GM21390 (cell line): ENCODE measurements at regions not wholly inside any gene's neighbourhood (a gene's known extent, or its start where the extent isn't known, plus 50 kb on each side); places are given as distances from the start of the nearest gene placed in this dataset.

Experiments
- ATAC-seq: cut with Tn5 transposase; IDR thresholded peaks from one replicate; pipeline ENCODE4 v1.9.1; 2021; ENCODE audit not compliant: unreplicated experiment

- no peak for ATAC-seq
Measured at GRCh38 chr3:80244390-80244789, 476.6 kb upstream of the ROBO1 start.

GRCh38 chr3:80241791-80242190 lies 474.0 kb upstream of the ROBO1 start:
- ATAC-seq: no peak

- ATAC-seq: no peak
Measured at GRCh38 chr3:80239301-80239700, 471.5 kb upstream of the ROBO1 start.

GRCh38 chr3:80238606-80239005 lies 470.8 kb upstream of the ROBO1 start:
- ATAC-seq: no peak

- ATAC-seq: no peak
Measured at GRCh38 chr3:80238152-80238551, 470.4 kb upstream of the ROBO1 start.

- ATAC-seq: no peak
Measured at GRCh38 chr3:80234706-80235105, 466.9 kb upstream of the ROBO1 start.

- no peak for ATAC-seq
Measured at GRCh38 chr3:80233576-80233975, 465.8 kb upstream of the ROBO1 start.

- no peak for ATAC-seq
Measured at GRCh38 chr3:80232760-80233159, 465.0 kb upstream of the ROBO1 start.

- ATAC-seq: no peak
Measured at GRCh38 chr3:80230962-80231361, 463.2 kb upstream of the ROBO1 start.

GRCh38 chr3:80227216-80227615 lies 459.4 kb upstream of the ROBO1 start:
- ATAC-seq: no peak

GRCh38 chr3:80215191-80215590 lies 447.4 kb upstream of the ROBO1 start:
- ATAC-seq: no peak

GRCh38 chr3:80213086-80213485 lies 445.3 kb upstream of the ROBO1 start:
- no peak for ATAC-seq

- no peak for ATAC-seq
Measured at GRCh38 chr3:80192936-80193335, 425.1 kb upstream of the ROBO1 start.

GRCh38 chr3:80190051-80190450 lies 422.3 kb upstream of the ROBO1 start:
- ATAC-seq: no peak

- ATAC-seq: no peak
Measured at GRCh38 chr3:80187981-80188380, 420.2 kb upstream of the ROBO1 start.

GRCh38 chr3:80159990-80160506 lies 392.2 kb upstream of the ROBO1 start:
- ATAC-seq: no peak

GRCh38 chr3:80158332-80158731 lies 390.5 kb upstream of the ROBO1 start:
- no peak for ATAC-seq

- ATAC-seq: no peak
Measured at GRCh38 chr3:80157546-80157945, 389.7 kb upstream of the ROBO1 start.

GRCh38 chr3:80152692-80153091 lies 384.9 kb upstream of the ROBO1 start:
- ATAC-seq: no peak

GRCh38 chr3:80142714-80143113 lies 374.9 kb upstream of the ROBO1 start:
- no peak for ATAC-seq

- ATAC-seq: no peak
Measured at GRCh38 chr3:80141557-80141956, 373.8 kb upstream of the ROBO1 start.

GRCh38 chr3:80116281-80116680 lies 348.5 kb upstream of the ROBO1 start:
- ATAC-seq: no peak

- no peak for ATAC-seq
Measured at GRCh38 chr3:80114694-80115093, 346.9 kb upstream of the ROBO1 start.

GRCh38 chr3:80113331-80113730 lies 345.5 kb upstream of the ROBO1 start:
- no peak for ATAC-seq
